ENCODE measurements at regions not wholly inside any gene's neighbourhood (a gene's known extent, or its start where the extent isn't known, plus 50 kb on each side); places are given as distances from the start of the nearest gene placed in this dataset.

GRCh38 chr6:113610377-113610988 lies 246.7 kb upstream of the MARCKS start:
- DNase-seq (ENCODE audit: low spot score) = no peak

GRCh38 chr6:113616701-113617274 lies 240.4 kb upstream of the MARCKS start:
- DNase-seq (ENCODE audit: low spot score) = no peak

- no peak for DNase-seq (ENCODE audit: low spot score)
Measured at GRCh38 chr6:113619077-113619476, 238.1 kb upstream of the MARCKS start.

- DNase-seq (ENCODE audit: low spot score) = no peak
Measured at GRCh38 chr6:113620386-113620785, 236.8 kb upstream of the MARCKS start.

GRCh38 chr6:113622254-113622653 lies 234.9 kb upstream of the MARCKS start:
- no peak for DNase-seq (ENCODE audit: low spot score)

GRCh38 chr6:113623129-113623528 lies 234.0 kb upstream of the MARCKS start:
- no peak for DNase-seq (ENCODE audit: low spot score)

- no peak for DNase-seq (ENCODE audit: low spot score)
Measured at GRCh38 chr6:113625850-113626249, 231.3 kb upstream of the MARCKS start.

- no peak for DNase-seq (ENCODE audit: low spot score)
Measured at GRCh38 chr6:113626475-113626874, 230.7 kb upstream of the MARCKS start.

GRCh38 chr6:113627480-113627879 lies 229.7 kb upstream of the MARCKS start:
- DNase-seq (ENCODE audit: low spot score) = no peak

GRCh38 chr6:113629256-113629655 lies 227.9 kb upstream of the MARCKS start:
- no peak for DNase-seq (ENCODE audit: low spot score)

- DNase-seq (ENCODE audit: low spot score) = no peak
Measured at GRCh38 chr6:113629975-113630737, 227.0 kb upstream of the MARCKS start.

GRCh38 chr6:113630738-113631535 lies 226.2 kb upstream of the MARCKS start:
- no peak for DNase-seq (ENCODE audit: low spot score)

GRCh38 chr6:113631666-113632065 lies 225.5 kb upstream of the MARCKS start:
- DNase-seq (ENCODE audit: low spot score) = no peak

GRCh38 chr6:113632220-113632864 lies 224.8 kb upstream of the MARCKS start:
- no peak for DNase-seq (ENCODE audit: low spot score)

GRCh38 chr6:113633638-113634037 lies 223.5 kb upstream of the MARCKS start:
- DNase-seq (ENCODE audit: low spot score) = no peak

- no peak for DNase-seq (ENCODE audit: low spot score)
Measured at GRCh38 chr6:113634352-113635163, 222.6 kb upstream of the MARCKS start.

GRCh38 chr6:113635222-113635986 lies 221.7 kb upstream of the MARCKS start:
- DNase-seq (ENCODE audit: low spot score) = no peak

GRCh38 chr6:113636357-113636824 lies 220.8 kb upstream of the MARCKS start:
- DNase-seq (ENCODE audit: low spot score) = no peak

GRCh38 chr6:113640051-113640450 lies 217.1 kb upstream of the MARCKS start:
- no peak for DNase-seq (ENCODE audit: low spot score)

GRCh38 chr6:113642001-113642713 lies 215.0 kb upstream of the MARCKS start:
- no peak for DNase-seq (ENCODE audit: low spot score)
